ENCODE measurements at regions not wholly inside any gene's neighbourhood (a gene's known extent, or its start where the extent isn't known, plus 50 kb on each side); places are given as distances from the start of the nearest gene placed in this dataset.

GRCh38 chr19:33947265-33947964 lies 150.7 kb downstream of the KCTD15 start:
- no peak for DNase-seq

GRCh38 chr19:33948651-33949335 lies 152.1 kb downstream of the KCTD15 start:
- no peak for DNase-seq

- peak in 1 of 2 donors; percentile 18 for DNase-seq
Measured at GRCh38 chr19:33950091-33950750, 153.6 kb downstream of the KCTD15 start.

- DNase-seq: no peak
Measured at GRCh38 chr19:33953023-33953422, 156.4 kb downstream of the KCTD15 start.

GRCh38 chr19:33953592-33953991 lies 156.9 kb downstream of the KCTD15 start:
- DNase-seq: no peak

GRCh38 chr19:33954686-33955085 lies 158.0 kb downstream of the KCTD15 start:
- no peak for DNase-seq

- no peak for DNase-seq
Measured at GRCh38 chr19:33956941-33957340, 160.3 kb downstream of the KCTD15 start.

GRCh38 chr19:33957804-33958203 lies 161.1 kb downstream of the KCTD15 start:
- no peak for DNase-seq

- DNase-seq: no peak
Measured at GRCh38 chr19:33960566-33960965, 163.9 kb downstream of the KCTD15 start.

- no peak for DNase-seq
Measured at GRCh38 chr19:33962161-33962560, 165.5 kb downstream of the KCTD15 start.

- no peak for DNase-seq
Measured at GRCh38 chr19:33963514-33963913, 166.8 kb downstream of the KCTD15 start.

GRCh38 chr19:33971073-33971472 lies 174.4 kb downstream of the KCTD15 start:
- no peak for DNase-seq

- no peak for DNase-seq
Measured at GRCh38 chr19:33977756-33978685, 181.4 kb downstream of the KCTD15 start.

- DNase-seq: no peak
Measured at GRCh38 chr19:33982706-33983105, 186.0 kb downstream of the KCTD15 start.

- DNase-seq: no peak
Measured at GRCh38 chr19:33988601-33989000, 183.7 kb upstream of the LSM14A start.

- DNase-seq: no peak
Measured at GRCh38 chr19:33997690-33998089, 174.6 kb upstream of the LSM14A start.

- no peak for DNase-seq
Measured at GRCh38 chr19:33998302-33998701, 174.0 kb upstream of the LSM14A start.

GRCh38 chr19:33998739-33999345 lies 173.5 kb upstream of the LSM14A start:
- peak in 1 of 2 donors; percentile 0 for DNase-seq

GRCh38 chr19:34017024-34017423 lies 155.3 kb upstream of the LSM14A start:
- no peak for DNase-seq

GRCh38 chr19:34017601-34018000 lies 154.7 kb upstream of the LSM14A start:
- no peak for DNase-seq

- DNase-seq: no peak
Measured at GRCh38 chr19:34018546-34018945, 153.8 kb upstream of the LSM14A start.

Data from right lung (tissue), 2 donors.